ENCODE measurements at regions not wholly inside any gene's neighbourhood (a gene's known extent, or its start where the extent isn't known, plus 50 kb on each side); places are given as distances from the start of the nearest gene placed in this dataset.

DNA sequence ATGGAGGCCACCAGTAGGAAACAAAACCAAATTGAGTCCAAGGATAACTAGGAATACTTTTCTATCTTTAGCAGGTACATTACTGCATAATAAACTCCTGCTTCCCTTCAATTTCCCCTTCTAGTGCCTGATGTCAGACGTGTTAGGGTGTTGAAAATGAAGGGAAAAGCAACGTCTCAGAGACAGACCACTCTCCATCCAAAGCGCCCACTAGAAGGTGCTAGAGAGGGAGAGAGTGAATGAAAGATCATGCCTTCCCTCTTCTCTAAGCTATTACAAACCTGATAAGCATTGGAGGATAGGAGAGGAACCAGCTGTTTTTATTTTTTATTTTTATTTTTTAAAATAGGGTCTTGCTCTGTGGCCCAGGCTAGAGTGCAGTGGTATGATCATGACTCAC, 64.1 kb downstream of the ZNF641 start:
- no peak overlapping the region for H3K27ac Mint-ChIP-seq
- H3K9me3 Mint-ChIP-seq = peaks cover 11 to 12% of the 10 kb centered on the region in 2 donors
- ATAC-seq (no peak), DNase-seq (no peak)
- no peaks in the 10 kb centered on the region for H3K27me3 Mint-ChIP-seq
- H3K4me3 Mint-ChIP-seq = no peak overlapping the region
- H3K4me1 Mint-ChIP-seq = peaks cover 13% of the 10 kb centered on the region

DNA sequence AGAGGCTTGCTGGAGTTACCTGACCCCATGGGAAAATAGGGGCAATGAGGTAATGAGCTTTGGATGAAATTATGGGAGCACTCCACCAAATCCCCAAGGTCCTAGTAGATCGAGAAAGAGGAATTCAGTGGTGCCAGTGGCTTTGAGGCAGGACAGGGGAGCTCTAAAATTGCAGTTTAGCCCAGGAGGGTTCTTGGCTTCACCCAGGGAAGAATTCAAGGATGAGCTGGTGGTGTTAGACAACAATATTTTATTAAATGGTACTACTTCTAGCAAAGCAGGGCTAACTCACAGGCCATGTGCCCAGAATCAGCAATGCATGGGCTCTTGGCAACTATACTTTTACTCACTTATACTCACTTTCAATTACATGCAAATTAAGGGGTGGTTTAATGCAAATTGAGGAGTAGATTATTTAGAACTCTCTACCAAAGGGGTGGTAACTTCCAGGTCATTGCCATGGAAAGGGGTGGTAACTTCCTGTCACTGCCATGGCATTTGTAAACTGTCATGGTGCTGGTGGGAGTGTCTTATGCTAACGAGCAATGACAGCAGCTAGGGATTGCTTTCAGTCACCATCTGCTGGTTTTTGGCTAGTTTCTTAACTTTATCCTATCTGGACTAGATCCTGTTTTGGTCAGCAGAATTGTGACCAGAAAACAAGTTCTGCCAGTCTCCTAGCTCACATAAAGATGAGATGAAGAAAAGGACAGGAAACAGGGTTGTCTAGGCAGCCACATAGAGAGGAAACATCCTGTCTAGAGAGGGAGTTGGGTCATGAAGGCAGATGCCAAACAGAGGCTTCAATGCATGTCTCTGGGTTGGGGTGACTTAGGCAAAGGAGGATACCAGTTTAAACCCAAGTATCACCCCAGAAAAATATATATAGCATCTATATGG, 64.7 kb downstream of the ZNF641 start:
- peaks cover 13% of the 10 kb centered on the region for H3K4me1 Mint-ChIP-seq
- H3K9me3 Mint-ChIP-seq = peaks cover 11 to 12% of the 10 kb centered on the region in 2 donors
- H3K27me3 Mint-ChIP-seq = no peaks in the 10 kb centered on the region
- ATAC-seq = peak; percentile 86
- peak overlapping the region in 1 of 2 donors; percentile 57 for H3K4me3 Mint-ChIP-seq
- DNase-seq = peak; percentile 9 to 38
- peak overlapping the region; percentile 80 to 92 for H3K27ac Mint-ChIP-seq

DNA sequence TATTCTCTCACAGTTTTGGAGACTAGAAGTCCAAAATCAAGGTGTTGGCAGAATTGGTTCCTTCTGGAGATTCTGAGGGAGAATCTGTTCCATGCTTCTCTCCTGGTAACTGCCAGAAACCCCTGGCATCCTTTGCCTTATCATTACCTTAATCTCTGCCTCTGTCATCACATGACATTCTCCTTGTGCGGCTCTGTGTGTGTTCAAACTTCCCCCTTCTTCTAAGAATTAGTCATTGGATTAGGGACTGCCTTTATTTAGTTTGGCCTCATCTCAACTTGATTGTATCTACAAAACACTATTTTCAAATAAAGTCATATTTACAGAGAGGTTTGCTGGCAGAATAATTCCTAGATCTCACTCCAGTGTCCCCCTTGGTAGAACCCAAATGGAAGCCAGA, 68.9 kb downstream of the ZNF641 start:
- H3K9me3 Mint-ChIP-seq = peaks cover 18 to 22% of the 10 kb centered on the region in 2 donors
- no peaks in the 10 kb centered on the region for H3K27me3 Mint-ChIP-seq
- H3K4me3 Mint-ChIP-seq = no peak overlapping the region
- peak overlapping the region in 1 of 2 donors; percentile 90 for H3K27ac Mint-ChIP-seq
- no peak for DNase-seq
- H3K4me1 Mint-ChIP-seq = peaks cover 13% of the 10 kb centered on the region
- no peak for ATAC-seq

DNA sequence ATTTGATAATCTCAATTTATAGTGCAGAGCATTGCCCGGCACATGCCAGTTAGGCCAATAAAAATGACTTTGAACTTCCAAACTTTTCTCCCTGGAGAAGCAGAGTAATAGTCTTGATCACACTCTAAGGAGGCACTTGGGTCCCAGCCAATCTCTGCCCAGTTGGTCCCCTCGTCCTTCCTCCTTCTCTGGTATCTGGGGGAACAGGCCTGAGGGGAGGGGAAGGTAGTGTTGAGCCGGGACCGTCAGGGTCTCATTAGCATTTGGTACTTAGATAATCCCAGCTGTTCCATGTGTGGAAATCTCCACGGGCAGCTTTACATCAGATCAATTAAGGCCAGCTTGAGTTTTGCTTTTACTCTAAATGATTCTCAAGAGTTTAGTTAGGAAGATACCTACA, 70.1 kb downstream of the ZNF641 start:
- Mint-ChIP-seq H3K4me1 (peaks cover 2% of the 10 kb centered on the region), H3K27ac (no peak overlapping the region), H3K27me3 (no peaks in the 10 kb centered on the region), H3K4me3 (no peak overlapping the region), H3K9me3 (peaks cover 14 to 25% of the 10 kb centered on the region in 2 donors)
- ATAC-seq (no peak), DNase-seq (no peak)

DNA sequence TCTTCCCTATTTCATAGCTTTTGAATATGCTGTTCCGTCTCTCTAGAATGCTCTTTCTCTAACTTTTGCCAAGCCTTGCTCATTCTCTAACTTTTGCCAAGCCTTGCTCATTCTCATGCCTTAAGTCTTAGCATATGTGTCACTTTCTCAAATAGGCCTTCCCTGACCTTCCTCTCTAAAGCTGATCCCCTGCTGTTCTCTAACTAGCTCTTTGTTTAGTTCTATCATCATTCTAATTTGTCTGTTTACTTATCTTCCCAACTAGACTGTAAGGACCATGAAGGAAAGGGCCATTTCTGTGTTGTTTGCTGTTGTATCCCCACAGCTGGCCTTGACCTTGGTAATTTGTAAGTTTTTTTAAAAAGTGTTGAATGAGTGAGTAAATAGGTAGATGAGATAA, 71.1 kb downstream of the ZNF641 start:
- H3K27me3 Mint-ChIP-seq = no peaks in the 10 kb centered on the region
- peaks cover 19 to 31% of the 10 kb centered on the region in 2 donors for H3K9me3 Mint-ChIP-seq
- DNase-seq (no peak), ATAC-seq (no peak)
- H3K27ac Mint-ChIP-seq = no peak overlapping the region
- H3K4me3 Mint-ChIP-seq = no peak overlapping the region
- H3K4me1 Mint-ChIP-seq = no peaks in the 10 kb centered on the region

DNA sequence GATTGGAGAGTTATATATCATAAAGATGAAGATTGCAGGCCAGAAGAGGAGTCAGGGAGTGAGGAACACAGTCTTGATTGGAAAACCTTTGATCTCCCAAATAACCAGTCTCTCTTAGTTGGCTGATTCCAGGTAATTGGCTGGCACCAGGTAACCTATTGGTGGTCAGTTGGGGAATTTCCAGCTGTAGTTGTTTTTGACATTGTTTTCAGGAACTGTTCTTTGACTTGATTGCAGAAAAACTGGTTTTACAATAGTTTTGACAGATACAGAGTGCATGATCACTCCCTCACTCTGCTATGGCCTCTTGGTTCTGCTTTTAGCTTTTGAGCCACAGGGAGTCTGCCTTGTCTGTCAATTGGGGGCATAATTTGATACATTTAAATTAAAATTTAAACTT, 71.6 kb downstream of the ZNF641 start:
- no peaks in the 10 kb centered on the region for H3K4me1 Mint-ChIP-seq
- DNase-seq (no peak), ATAC-seq (no peak)
- no peak overlapping the region for H3K27ac Mint-ChIP-seq
- H3K27me3 Mint-ChIP-seq = no peaks in the 10 kb centered on the region
- H3K9me3 Mint-ChIP-seq = peaks cover 19 to 31% of the 10 kb centered on the region in 2 donors
- no peak overlapping the region for H3K4me3 Mint-ChIP-seq

DNA sequence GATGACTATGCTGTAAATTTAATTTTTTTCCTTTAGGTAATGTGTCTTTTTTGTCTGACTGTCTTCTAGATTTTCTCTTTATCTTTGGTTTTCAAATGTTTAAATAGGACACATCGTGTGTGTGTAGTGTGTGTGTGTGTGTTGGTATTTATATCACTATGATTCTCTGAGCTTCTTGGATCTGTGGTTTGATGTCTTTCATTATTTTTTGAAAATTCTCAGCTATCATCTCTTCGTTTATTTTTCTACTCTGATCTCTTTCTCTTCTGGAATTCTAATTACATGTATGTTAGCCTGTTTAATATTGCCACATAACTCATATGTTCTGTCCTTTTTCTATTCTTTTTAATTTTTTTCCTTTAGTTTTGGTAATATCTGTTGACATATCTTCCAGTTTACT, 73.5 kb upstream of the OR10AD1 start:
- peaks cover 13% of the 10 kb centered on the region for H3K27me3 Mint-ChIP-seq
- ATAC-seq = no peak
- H3K9me3 Mint-ChIP-seq = peaks cover 19 to 31% of the 10 kb centered on the region in 2 donors

DNA sequence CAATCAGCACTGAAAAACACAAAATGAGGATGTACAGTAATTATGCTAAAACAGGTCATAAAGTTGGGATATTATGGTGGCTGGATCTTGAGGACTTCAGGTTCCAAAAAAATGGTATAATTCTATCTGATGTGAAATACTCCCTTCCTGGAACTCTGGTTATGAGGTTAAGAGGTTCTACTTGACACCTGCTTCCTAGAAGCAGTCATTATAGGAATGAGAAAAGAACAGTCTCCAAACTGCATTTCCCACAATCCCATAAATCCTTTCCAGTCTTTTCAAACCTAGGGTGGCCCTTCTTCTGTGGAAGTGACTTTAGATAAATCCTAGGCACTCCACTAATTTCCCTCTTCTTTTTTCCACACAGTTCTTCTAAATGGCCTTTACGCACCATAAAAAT, 63.7 kb upstream of the OR10AD1 start:
- ATAC-seq (no peak), DNase-seq (no peak)
- Mint-ChIP-seq H3K27ac (no peak overlapping the region), H3K4me1 (no peaks in the 10 kb centered on the region), H3K27me3 (no peaks in the 10 kb centered on the region), H3K9me3 (no peaks in the 10 kb centered on the region), H3K4me3 (no peak overlapping the region)

More for the DNA sequence above, 73.5 kb upstream of the OR10AD1 start:
- Mint-ChIP-seq H3K4me1 (no peaks in the 10 kb centered on the region), H3K27ac (no peak overlapping the region), H3K4me3 (no peak overlapping the region)
- DNase-seq = no peak

DNA sequence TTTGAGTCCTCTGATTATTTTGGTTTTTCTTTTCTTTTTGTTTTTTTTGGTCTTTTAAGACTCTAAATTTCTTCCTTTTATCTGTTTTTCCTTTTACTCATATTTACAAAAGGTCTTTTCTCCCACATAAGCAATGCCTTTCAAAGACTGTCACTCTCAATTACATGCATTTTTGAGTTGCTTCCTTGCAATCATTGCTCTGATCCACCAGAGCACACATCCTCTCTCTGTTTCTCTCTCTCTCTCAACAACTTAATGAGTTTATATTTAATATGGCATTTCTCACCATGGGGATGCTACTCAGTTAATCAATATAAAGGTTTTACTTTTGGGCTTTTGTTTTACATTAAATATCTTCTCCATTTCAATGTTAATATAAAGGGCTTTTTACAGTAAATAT, 62.7 kb upstream of the OR10AD1 start:
- H3K27ac Mint-ChIP-seq = no peak overlapping the region
- no peaks in the 10 kb centered on the region for H3K9me3 Mint-ChIP-seq
- no peaks in the 10 kb centered on the region for H3K4me1 Mint-ChIP-seq
- no peak overlapping the region for H3K4me3 Mint-ChIP-seq
- ATAC-seq (no peak), DNase-seq (no peak)
- H3K27me3 Mint-ChIP-seq = no peaks in the 10 kb centered on the region

DNA sequence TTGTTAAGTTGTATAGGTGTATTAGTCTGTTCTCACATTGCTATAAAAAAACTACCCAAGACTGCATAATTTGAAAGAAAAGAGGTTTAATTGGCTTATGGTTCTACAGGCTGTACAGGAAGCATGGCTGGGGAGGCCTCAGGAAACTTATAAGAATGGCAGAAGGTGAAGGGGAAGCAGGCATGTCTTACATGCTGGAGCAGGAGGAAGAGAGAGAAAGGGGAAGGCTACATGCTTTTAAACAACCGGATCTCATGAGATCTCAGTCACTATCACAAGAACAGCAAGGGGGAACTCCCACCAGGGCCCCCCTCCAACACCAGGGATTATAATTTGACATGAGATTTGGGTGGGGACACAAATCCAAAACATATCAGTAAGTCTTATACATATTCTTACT, 60.5 kb upstream of the OR10AD1 start:
- Mint-ChIP-seq H3K4me1 (no peaks in the 10 kb centered on the region), H3K27ac (no peak overlapping the region), H3K27me3 (no peaks in the 10 kb centered on the region), H3K4me3 (no peak overlapping the region), H3K9me3 (no peaks in the 10 kb centered on the region)
- no peak for ATAC-seq
- DNase-seq = no peak

DNA sequence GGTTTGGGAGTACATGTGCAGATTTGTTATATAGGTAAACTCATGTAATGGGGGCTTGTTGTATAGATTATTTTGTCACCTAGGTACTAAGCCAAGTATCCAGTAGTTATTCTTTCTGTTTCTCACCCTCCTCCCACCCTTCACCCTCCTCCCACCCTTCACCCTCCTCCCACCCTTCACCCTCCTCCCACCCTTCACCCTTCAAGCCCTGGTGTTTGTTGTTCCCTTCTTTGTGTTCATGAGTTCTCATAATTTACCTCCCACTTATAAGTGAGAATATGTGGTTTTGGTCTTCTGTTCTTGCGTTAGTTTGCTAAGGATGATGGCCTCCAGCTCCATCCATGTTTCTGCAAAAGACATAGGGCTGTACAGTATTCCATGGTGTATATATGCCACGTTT, 58.7 kb upstream of the OR10AD1 start:
- Mint-ChIP-seq H3K27ac (no peak overlapping the region), H3K4me1 (no peaks in the 10 kb centered on the region), H3K27me3 (no peaks in the 10 kb centered on the region), H3K4me3 (no peak overlapping the region), H3K9me3 (no peaks in the 10 kb centered on the region)
- ATAC-seq (no peak), DNase-seq (no peak)
